BJ (cell line): ENCODE measurements at regions not wholly inside any gene's neighbourhood (a gene's known extent, or its start where the extent isn't known, plus 50 kb on each side); places are given as distances from the start of the nearest gene placed in this dataset.

Experiments
- CTCF ChIA-PET: fragments of 350-600 bp; formaldehyde crosslinking; extraction: SDS; loops from one replicate; lab custom pipeline; 2021; ENCODE audit warnings: antibody characterized with exemption, inconsistent platforms; lab: Yijun Ruan, JAX
- POLR2A ChIA-PET: fragments of 300-600 bp; sonication (Branson Sonifier 250); formaldehyde crosslinking; extraction: SDS; loops from one replicate; lab custom pipeline; 2021; ENCODE audit warnings: antibody characterized with exemption; lab: Charles Lee
- DNase-seq: peaks from one replicate; pipeline ENCODE4 v3.0.0-alpha.2; 2011; ENCODE audit warnings: low read depth
- H3K27me3 ChIP-seq: 2 replicates; pipeline ENCODE4 v1.6.0; 2011; ENCODE audit warnings: low read length; ENCODE audit not compliant: control insufficient read depth, insufficient read depth
- H3K36me3 ChIP-seq: 2 replicates; pipeline ENCODE4 v1.5.1; 2011; ENCODE audit warnings: low read length; ENCODE audit not compliant: control insufficient read depth, insufficient read depth
- H3K4me3 ChIP-seq: 2 replicates; pipeline ENCODE4 v1.5.1; 2011; ENCODE audit warnings: low read depth, mild to moderate bottlenecking, control low read depth, low read length
- TF ChIP-seq, protein P1 (sequence below): IDR thresholded peaks from 2 replicates; pipeline ENCODE4 v1.5.1; 2011; ENCODE audit warnings: low read depth, mild to moderate bottlenecking, control low read depth, inconsistent platforms, low read length, moderate library complexity; ENCODE audit not compliant: insufficient read depth

- ChIA-PET POLR2A (no interaction called here), CTCF (no interaction called here)
- Histone ChIP-seq H3K36me3 (no peaks in the 10 kb centered on the region), H3K27me3 (no peaks in the 10 kb centered on the region), H3K4me3 (no peak overlapping the region)
- DNase-seq = no peak
- TF ChIP-seq, protein P1, sequence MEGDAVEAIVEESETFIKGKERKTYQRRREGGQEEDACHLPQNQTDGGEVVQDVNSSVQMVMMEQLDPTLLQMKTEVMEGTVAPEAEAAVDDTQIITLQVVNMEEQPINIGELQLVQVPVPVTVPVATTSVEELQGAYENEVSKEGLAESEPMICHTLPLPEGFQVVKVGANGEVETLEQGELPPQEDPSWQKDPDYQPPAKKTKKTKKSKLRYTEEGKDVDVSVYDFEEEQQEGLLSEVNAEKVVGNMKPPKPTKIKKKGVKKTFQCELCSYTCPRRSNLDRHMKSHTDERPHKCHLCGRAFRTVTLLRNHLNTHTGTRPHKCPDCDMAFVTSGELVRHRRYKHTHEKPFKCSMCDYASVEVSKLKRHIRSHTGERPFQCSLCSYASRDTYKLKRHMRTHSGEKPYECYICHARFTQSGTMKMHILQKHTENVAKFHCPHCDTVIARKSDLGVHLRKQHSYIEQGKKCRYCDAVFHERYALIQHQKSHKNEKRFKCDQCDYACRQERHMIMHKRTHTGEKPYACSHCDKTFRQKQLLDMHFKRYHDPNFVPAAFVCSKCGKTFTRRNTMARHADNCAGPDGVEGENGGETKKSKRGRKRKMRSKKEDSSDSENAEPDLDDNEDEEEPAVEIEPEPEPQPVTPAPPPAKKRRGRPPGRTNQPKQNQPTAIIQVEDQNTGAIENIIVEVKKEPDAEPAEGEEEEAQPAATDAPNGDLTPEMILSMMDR = no peak
These were observed 152.7 kb downstream of the SH3BGRL2 start for GRCh38 chr6:79783670-79784394.

- no peaks in the 10 kb centered on the region for H3K27me3 ChIP-seq
- no peak overlapping the region for H3K4me3 ChIP-seq
- TF ChIP-seq, protein P1 = no peak
- DNase-seq = no peak
- POLR2A ChIA-PET = no interaction called here
- CTCF ChIA-PET = no interaction called here
- H3K36me3 ChIP-seq = no peaks in the 10 kb centered on the region
These were observed 151.9 kb downstream of the SH3BGRL2 start for GRCh38 chr6:79782792-79783580.

DNA sequence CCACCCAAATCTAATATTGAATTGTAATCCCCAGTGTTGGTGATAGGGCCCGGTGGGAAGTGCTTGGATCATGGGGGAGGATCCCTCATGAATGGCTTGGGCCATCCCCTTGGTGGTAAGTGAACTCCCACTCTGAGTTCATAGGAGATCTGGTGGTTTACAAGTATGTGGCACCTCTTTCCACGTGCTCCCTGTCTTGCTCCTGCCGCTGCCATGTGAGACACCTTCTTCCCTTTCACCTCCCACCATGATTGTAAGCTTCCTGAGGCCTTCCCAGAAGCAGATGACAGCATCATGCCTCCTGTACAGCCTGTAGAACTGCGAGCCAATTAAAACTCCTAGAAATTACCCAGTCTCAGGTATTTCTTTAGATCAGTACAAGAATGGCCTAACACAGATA, 150.8 kb downstream of the SH3BGRL2 start:
- ChIA-PET CTCF (no interaction called here), POLR2A (no interaction called here)
- Histone ChIP-seq H3K27me3 (no peaks in the 10 kb centered on the region), H3K4me3 (no peak overlapping the region), H3K36me3 (no peaks in the 10 kb centered on the region)
- TF ChIP-seq, protein P1 = no peak
- DNase-seq = no peak

DNA sequence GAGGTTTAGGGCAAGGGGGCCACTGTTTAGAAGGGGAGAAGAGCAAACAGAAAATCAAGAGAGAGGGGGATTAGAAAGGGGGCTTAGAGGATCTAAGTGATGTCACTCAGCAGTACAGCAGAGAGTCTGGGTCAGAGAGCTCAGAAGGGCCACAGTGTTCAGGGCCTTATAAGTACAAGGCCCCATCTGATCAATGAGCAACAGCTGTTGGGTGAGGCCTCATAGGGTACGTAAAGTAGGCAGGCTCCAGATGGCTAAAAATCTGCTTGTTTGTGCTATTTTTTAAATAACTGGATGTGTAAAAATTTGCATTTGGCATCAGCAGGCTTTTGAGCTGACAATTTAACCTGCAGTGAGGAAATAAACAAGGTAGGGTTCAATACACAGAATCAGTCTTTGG, 149.8 kb downstream of the SH3BGRL2 start:
- H3K27me3 ChIP-seq = no peaks in the 10 kb centered on the region
- CTCF ChIA-PET = interaction anchor here (0.8 kb wide), 1 partner anchor 82 kb away, joined by 3 read pairs; no protein-coding TSS in a partner anchor
- no peaks in the 10 kb centered on the region for H3K36me3 ChIP-seq
- H3K4me3 ChIP-seq = no peak overlapping the region
- DNase-seq = no peak
- TF ChIP-seq, protein P1 = no peak
- POLR2A ChIA-PET = no interaction called here

GRCh38 chr6:79778816-79779215, 147.7 kb downstream of the SH3BGRL2 start:
- H3K36me3 ChIP-seq = no peaks in the 10 kb centered on the region
- no peak for DNase-seq
- CTCF ChIA-PET = interaction anchor here (0.6 to 2.1 kb wide), 23 partner anchors 8 to 316 kb away, joined by 3 to 15 read pairs (median 4); no protein-coding TSS in a partner anchor
- H3K27me3 ChIP-seq = no peaks in the 10 kb centered on the region
- H3K4me3 ChIP-seq = no peak overlapping the region
- POLR2A ChIA-PET = no interaction called here
- TF ChIP-seq, protein P1 = no peak
